T-helper 17 cell (primary cell): ENCODE measurements at regions not wholly inside any gene's neighbourhood (a gene's known extent, or its start where the extent isn't known, plus 50 kb on each side); places are given as distances from the start of the nearest gene placed in this dataset.
"Not testable (repeated sequence)": the region's sequence is repeated elsewhere in the genome, so short reads cannot be mapped to it uniquely, and the experiment has no call there.

Source experiments
- ATAC-seq: fragments of 150-1000 bp; cut with Tn5 transposase; 2 replicates; pipeline ENCODE4 v1.10.0; 2021; ENCODE audit warnings: mild to moderate bottlenecking, moderate library complexity
- DNase-seq, 3 donors: peaks; one replicate each; pipeline versions ENCODE4 v3.0.0 to v3.0.0-alpha.2; 2020 to 2021
- H3K9me3 ChIP-seq: one replicate; pipeline ENCODE4 v1.7.0; 2013; ENCODE audit warnings: low read length, mild to moderate bottlenecking; ENCODE audit not compliant: control insufficient read depth, poor library complexity, severe bottlenecking
- H3K27ac Mint-ChIP-seq: one replicate; pipeline ENCODE4 v1.8.0; 2022; ENCODE audit warnings: mild to moderate bottlenecking, moderate library complexity, mixed read lengths
- H3K27me3 Mint-ChIP-seq: one replicate; pipeline ENCODE4 v1.8.0; 2022; ENCODE audit warnings: mixed read lengths
- H3K36me3 Mint-ChIP-seq: one replicate; pipeline ENCODE4 v1.8.0; 2022; ENCODE audit warnings: low read depth, mixed read lengths
- H3K4me1 Mint-ChIP-seq: one replicate; pipeline ENCODE4 v1.8.0; 2022; ENCODE audit warnings: mild to moderate bottlenecking, mixed read lengths
- H3K4me3 Mint-ChIP-seq: one replicate; pipeline ENCODE4 v1.8.0; 2022; ENCODE audit warnings: mild to moderate bottlenecking, moderate library complexity, mixed read lengths

DNA sequence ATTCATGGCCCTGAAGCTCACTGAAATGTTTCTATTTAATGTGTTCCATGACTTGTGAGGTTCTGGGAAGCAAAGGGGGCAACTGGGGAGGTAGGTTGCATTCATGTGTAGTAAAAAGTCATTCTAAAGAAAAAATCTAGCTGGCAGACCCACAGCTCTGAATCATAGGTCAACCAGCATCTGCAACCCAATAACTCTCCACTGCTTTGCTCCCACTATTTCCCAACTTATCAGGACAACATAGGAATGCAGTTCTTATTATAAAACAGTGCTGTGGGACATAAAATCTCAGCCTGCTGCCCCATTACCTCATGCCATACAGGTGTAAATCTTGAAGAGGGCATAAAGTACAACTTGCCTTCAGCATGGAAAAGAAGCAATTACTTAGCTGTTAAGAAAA, 576.1 kb upstream of the PTBP2 start:
- Mint-ChIP-seq H3K36me3 (no peaks in the 10 kb centered on the region), H3K4me3 (no peak overlapping the region), H3K27me3 (no peaks in the 10 kb centered on the region), H3K27ac (no peak overlapping the region), H3K4me1 (no peaks in the 10 kb centered on the region)
- H3K9me3 ChIP-seq = no peaks in the 10 kb centered on the region
- no peak for DNase-seq
- ATAC-seq = no peak

DNA sequence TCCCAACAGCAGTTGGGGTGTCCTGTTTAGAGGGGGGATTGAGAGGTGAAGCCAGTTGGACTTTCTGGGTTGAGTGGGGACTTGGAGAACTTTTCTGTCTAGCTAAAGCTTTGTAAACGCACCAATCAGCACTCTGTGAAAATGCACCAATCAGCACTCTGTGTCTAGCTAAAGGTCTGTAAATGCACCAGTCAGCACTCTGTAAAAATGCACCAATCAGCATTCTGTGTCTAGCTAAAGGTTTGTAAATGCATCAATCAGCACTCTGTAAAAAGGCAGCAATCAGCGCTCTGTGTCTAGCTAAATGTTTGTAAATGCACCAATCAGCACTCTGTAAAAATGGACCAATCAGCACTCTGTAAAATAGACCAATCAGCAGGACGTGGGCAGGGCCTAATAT, 568.6 kb upstream of the PTBP2 start:
- not testable (repeated sequence) for H3K4me1 Mint-ChIP-seq, H3K4me3 Mint-ChIP-seq, DNase-seq, H3K27me3 Mint-ChIP-seq, H3K27ac Mint-ChIP-seq, H3K9me3 ChIP-seq, H3K36me3 Mint-ChIP-seq, ATAC-seq

DNA sequence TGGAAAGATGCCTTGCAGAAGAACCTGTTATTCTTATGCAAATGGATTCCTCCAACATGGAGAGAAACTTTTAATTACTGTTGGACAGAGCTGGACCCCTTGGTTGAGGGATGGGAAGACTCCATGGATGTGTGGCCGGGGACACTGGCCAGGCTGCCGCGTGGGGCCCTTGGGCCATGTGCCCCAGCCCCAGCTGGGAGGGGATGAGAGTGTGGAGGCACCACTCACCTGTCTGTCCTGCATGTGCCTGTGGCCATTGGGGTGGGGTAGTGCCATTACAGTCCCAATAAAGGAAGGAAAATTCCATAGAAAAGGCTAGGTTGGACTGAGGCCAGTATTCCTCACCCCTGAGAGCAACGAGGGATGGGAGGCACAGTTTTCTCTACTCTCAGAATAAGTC, 564.5 kb upstream of the PTBP2 start:
- no peaks in the 10 kb centered on the region for H3K9me3 ChIP-seq
- ATAC-seq (no peak), DNase-seq (no peak)
- Mint-ChIP-seq H3K27ac (no peak overlapping the region), H3K36me3 (no peaks in the 10 kb centered on the region), H3K4me3 (no peak overlapping the region), H3K27me3 (no peaks in the 10 kb centered on the region), H3K4me1 (no peaks in the 10 kb centered on the region)

DNA sequence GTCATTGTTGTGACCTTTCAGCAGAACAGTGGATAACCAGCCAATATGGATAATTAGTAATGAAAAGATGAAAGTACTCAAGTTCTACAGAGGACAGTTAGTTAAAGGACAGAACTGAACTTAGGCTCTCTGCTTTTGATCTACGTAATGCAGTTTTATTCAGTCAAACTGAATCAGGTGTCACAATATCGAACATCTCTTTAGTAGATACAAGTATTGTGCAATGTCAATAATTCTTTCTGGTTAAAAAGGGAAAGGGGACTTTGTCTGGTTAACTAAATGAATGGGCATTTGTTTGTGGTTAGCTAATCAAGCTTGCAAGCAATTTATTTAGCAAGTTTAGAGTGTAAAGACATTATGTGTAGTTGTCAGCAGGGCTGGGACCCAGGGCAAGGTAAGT, 562.2 kb upstream of the PTBP2 start:
- no peak for ATAC-seq
- no peak overlapping the region for H3K27ac Mint-ChIP-seq

DNA sequence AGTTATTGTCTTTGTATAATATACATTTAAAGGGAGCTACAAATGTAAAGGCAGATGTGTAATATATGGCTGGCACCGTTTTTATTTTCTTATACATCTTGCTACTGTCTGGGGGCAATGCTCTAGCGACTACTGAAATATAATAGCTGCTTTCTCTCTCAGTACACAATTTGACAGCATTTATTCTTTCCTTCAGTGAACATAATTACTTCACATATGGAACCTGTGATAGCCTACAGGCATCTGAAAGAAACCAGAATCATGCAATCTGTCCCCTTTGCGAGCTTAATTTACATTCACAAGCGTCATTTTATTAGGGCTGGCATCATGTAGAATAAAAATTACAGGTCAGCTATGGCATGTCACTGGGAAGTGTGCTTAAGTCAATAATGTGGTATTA, 557.5 kb upstream of the PTBP2 start:
- H3K9me3 ChIP-seq = no peaks in the 10 kb centered on the region
- no peak overlapping the region for H3K27ac Mint-ChIP-seq
- no peaks in the 10 kb centered on the region for H3K36me3 Mint-ChIP-seq
- no peak for ATAC-seq
- H3K27me3 Mint-ChIP-seq = no peaks in the 10 kb centered on the region
- no peaks in the 10 kb centered on the region for H3K4me1 Mint-ChIP-seq
- no peak for DNase-seq
- H3K4me3 Mint-ChIP-seq = no peak overlapping the region

More for the DNA sequence above, 562.2 kb upstream of the PTBP2 start:
- Mint-ChIP-seq H3K36me3 (no peaks in the 10 kb centered on the region), H3K4me1 (no peaks in the 10 kb centered on the region), H3K27me3 (no peaks in the 10 kb centered on the region), H3K4me3 (no peak overlapping the region)
- no peaks in the 10 kb centered on the region for H3K9me3 ChIP-seq
- no peak for DNase-seq

DNA sequence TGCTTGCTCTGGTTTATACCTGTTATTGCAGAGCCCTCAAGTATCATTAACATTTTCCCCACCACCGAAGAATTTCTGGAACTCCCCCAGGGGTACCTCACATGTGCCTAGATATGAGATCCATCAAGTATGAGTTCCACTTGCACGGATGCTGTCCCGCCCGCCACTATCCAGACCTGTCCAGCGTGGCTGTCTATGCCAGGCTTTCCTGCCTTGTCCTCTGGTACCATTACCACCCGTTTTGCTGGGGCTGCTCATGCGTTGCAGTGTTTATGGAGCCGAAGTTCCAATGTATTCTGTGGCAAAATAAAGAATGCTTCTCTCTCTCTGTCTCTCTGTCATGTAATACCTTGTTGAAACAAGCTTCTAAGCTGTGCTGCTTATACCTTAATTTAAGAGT, 543.5 kb upstream of the PTBP2 start:
- Mint-ChIP-seq H3K27me3 (no peaks in the 10 kb centered on the region), H3K4me3 (no peak overlapping the region), H3K27ac (no peak overlapping the region), H3K36me3 (no peaks in the 10 kb centered on the region), H3K4me1 (no peaks in the 10 kb centered on the region)
- H3K9me3 ChIP-seq = no peaks in the 10 kb centered on the region
- DNase-seq (no peak), ATAC-seq (no peak)

DNA sequence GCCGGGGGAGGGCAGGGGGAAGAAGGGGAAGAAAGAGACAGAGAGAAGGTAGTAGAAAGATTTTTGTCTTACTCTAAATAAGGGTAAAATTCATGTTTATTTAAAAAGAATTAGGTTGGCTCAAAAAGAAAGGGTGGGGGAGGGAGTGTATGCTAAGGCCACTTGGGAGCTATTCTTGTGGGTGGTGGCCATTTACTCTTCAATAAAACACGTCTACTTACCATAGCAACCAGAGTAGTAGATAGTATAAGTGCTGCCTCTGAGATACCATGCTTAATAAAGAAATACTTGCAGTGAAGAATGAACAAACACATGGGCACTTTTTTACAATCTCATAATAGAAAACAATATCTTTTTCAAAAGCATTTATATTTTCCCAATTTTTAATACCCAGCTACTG, 538.1 kb upstream of the PTBP2 start:
- H3K36me3 Mint-ChIP-seq = no peaks in the 10 kb centered on the region
- no peak overlapping the region for H3K27ac Mint-ChIP-seq
- DNase-seq (no peak), ATAC-seq (no peak)
- no peak overlapping the region for H3K4me3 Mint-ChIP-seq
- H3K27me3 Mint-ChIP-seq = no peaks in the 10 kb centered on the region
- no peaks in the 10 kb centered on the region for H3K9me3 ChIP-seq
- H3K4me1 Mint-ChIP-seq = no peaks in the 10 kb centered on the region

DNA sequence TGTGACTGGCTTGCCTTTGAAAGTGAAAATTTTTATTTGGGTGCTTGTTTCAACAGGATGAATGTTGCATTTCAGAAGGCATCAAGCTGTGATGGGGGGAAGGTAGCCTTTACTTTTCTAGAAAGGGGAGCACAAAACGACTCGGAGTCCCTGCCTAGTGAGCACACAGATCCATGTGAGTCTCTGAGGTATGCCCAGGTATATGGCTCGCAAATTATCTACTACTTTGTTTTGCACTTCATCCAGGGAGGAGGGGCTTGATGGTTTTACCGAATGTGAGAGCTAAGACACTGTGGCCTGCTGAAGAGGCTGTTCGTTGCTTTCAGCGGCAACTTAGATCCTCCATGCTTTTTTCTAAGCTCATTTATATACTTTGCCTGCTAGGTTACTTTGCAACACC, 537.7 kb upstream of the PTBP2 start:
- Mint-ChIP-seq H3K4me1 (no peaks in the 10 kb centered on the region), H3K27ac (no peak overlapping the region), H3K36me3 (no peaks in the 10 kb centered on the region), H3K27me3 (no peaks in the 10 kb centered on the region), H3K4me3 (no peak overlapping the region)
- ATAC-seq = no peak
- DNase-seq = no peak
- no peaks in the 10 kb centered on the region for H3K9me3 ChIP-seq

DNA sequence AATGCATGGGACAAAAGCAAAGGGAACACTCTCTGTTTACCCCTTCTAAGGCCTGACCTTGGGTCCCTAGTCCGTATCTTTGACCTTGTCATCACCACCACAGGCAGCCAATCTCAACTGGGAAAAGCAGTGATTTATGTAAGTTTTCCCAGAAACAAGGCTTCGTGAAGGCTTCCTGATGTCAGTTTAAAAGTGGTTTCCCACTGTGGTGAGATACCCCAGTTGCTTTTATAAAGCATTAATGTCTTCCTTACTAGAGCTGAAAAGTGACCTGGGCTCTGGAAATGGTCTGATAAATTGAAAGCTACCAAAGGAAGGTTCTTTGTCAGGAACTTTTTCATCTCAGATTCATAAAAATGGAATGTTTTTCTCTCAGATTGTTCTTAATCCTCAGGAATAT, 536.4 kb upstream of the PTBP2 start:
- no peak for ATAC-seq
- no peaks in the 10 kb centered on the region for H3K36me3 Mint-ChIP-seq
- H3K9me3 ChIP-seq = no peaks in the 10 kb centered on the region
- no peak overlapping the region for H3K27ac Mint-ChIP-seq
- H3K27me3 Mint-ChIP-seq = no peaks in the 10 kb centered on the region
- H3K4me3 Mint-ChIP-seq = no peak overlapping the region
- DNase-seq = no peak
- no peaks in the 10 kb centered on the region for H3K4me1 Mint-ChIP-seq

DNA sequence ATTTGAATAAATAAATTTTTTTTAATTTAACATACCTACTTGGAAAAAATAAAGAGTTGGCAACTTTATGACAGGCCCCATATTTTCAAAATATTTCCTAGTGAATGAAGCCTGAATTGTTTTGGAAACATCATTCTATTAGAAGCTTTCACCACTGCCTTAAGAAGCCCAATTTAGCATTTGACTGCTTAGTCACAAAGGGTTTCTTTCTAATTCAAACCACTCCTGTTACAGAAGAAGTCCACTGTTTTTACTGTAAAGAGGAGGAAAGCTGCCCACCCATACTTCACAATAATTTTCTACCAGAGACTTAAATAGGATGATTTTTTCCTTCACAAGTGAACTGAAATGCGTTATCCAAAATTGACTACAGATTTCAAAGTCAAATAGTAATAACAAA, 534.6 kb upstream of the PTBP2 start:
- DNase-seq = no peak
- Mint-ChIP-seq H3K27me3 (no peaks in the 10 kb centered on the region), H3K4me3 (no peak overlapping the region), H3K4me1 (no peaks in the 10 kb centered on the region), H3K36me3 (no peaks in the 10 kb centered on the region), H3K27ac (no peak overlapping the region)
- no peak for ATAC-seq
- H3K9me3 ChIP-seq = no peaks in the 10 kb centered on the region

DNA sequence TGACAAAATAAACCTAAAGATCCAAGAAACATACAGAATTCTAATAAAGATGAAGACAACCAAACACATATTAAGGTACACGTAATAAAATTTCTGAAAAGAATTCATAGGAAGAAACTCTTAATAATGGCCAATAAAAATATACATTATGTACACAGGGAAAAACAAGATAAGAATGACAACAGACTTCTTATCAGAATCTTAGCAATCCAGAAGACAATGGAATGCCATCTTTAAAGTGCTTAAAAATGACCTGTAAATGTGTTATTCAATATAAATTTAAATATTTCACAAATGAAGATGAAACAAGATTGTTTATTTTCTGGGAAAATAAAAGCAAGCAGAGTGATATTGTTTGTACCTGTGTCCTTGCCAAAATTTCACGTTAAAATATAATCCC, 530.4 kb upstream of the PTBP2 start:
- ATAC-seq (no peak), DNase-seq (no peak)
- no peak overlapping the region for H3K4me3 Mint-ChIP-seq

DNA sequence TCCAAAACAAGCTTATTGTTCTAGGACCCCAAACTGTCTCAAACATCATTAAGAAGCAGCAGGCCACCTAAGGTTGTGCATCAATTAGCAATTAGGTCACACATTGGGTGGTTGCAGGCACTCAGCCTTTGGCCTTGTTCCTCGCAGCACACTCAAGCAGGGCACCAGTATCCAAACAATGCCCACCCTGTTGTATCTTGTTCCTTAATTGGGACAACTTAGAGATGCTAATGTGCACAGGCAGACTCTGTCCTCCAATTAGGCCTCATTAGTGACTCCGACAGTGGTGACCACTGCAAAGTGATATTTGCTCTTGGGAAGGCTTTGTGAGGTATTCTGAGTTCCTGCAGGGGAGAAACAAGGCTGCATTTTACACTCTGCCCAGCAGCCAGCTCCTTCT, 515.1 kb upstream of the PTBP2 start:
- H3K27me3 Mint-ChIP-seq = no peaks in the 10 kb centered on the region
- H3K4me1 Mint-ChIP-seq = no peaks in the 10 kb centered on the region
- H3K4me3 Mint-ChIP-seq = no peak overlapping the region
- no peak overlapping the region for H3K27ac Mint-ChIP-seq
- H3K9me3 ChIP-seq = no peaks in the 10 kb centered on the region
- ATAC-seq = no peak
- DNase-seq = no peak
- H3K36me3 Mint-ChIP-seq = no peaks in the 10 kb centered on the region

More for the DNA sequence above, 530.4 kb upstream of the PTBP2 start:
- Mint-ChIP-seq H3K27ac (no peak overlapping the region), H3K36me3 (no peaks in the 10 kb centered on the region), H3K4me1 (no peaks in the 10 kb centered on the region), H3K27me3 (no peaks in the 10 kb centered on the region)
- no peaks in the 10 kb centered on the region for H3K9me3 ChIP-seq

DNA sequence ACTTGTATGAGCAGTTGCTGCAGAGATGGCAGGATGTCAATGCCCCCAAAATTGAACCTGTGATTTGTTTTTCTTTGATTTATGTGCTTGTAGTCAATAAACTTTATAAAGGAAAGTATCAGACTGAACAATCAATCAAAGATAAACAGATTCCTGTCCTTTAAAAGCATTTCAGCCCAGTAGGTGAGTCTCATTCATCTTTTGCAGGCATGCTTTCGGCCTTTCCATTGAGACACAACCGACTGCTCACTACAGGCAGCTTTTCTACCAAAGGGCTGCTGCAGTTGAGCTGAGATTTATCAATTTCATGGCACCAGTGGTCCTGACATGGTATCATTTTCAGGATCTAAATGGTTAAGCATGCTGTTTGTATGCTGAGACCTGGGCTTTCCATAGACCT, 513.6 kb upstream of the PTBP2 start:
- ATAC-seq = no peak
- H3K9me3 ChIP-seq = no peaks in the 10 kb centered on the region
- Mint-ChIP-seq H3K4me3 (no peak overlapping the region), H3K27ac (no peak overlapping the region), H3K4me1 (no peaks in the 10 kb centered on the region), H3K36me3 (no peaks in the 10 kb centered on the region), H3K27me3 (no peaks in the 10 kb centered on the region)
- DNase-seq = no peak

DNA sequence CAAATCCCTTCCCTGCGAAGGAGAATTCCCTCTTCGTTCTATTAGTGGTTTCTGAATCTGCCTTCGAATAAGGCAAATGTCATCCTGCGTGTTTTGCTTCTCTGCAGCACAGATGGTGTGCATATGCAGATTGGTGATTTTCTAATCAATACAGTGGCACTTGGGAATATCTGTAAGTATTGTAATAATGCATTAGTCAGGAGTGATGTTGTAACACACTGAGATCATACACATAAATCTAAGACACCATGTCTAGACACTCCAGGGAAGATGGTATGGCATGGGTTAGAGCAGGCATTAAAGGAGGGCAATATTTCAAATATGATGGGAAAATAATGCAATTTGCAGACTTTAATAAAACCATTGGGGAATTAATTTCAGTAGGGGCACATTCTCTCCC, 513.2 kb upstream of the PTBP2 start:
- H3K4me3 Mint-ChIP-seq = no peak overlapping the region
- no peaks in the 10 kb centered on the region for H3K4me1 Mint-ChIP-seq

DNA sequence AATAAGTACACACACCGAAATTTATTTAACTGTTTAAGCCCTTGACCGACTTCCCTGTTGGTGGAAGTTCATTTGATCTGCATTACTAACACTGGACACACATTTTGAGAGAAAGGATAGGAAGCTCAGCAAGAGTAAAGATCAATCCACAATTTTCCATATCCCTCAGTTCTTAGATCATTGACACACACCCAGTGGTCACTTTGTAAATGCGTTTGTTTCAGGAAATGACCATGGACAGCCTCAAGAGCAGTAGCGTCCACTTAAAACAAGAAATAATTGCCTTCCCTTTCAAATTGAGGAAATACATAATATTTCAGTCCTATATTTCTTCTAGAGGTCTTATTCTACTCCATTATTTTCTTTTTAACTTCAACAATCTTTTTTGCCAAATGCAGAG, 511.5 kb upstream of the PTBP2 start:
- Mint-ChIP-seq H3K4me3 (no peak overlapping the region), H3K4me1 (no peaks in the 10 kb centered on the region), H3K27me3 (no peaks in the 10 kb centered on the region), H3K27ac (no peak overlapping the region), H3K36me3 (no peaks in the 10 kb centered on the region)
- ATAC-seq (no peak), DNase-seq (no peak)
- no peaks in the 10 kb centered on the region for H3K9me3 ChIP-seq

More for the DNA sequence above, 513.2 kb upstream of the PTBP2 start:
- DNase-seq = no peak
- Mint-ChIP-seq H3K27ac (no peak overlapping the region), H3K36me3 (no peaks in the 10 kb centered on the region), H3K27me3 (no peaks in the 10 kb centered on the region)
- no peaks in the 10 kb centered on the region for H3K9me3 ChIP-seq
- ATAC-seq = no peak
